ENCODE measurements at regions not wholly inside any gene's neighbourhood (a gene's known extent, or its start where the extent isn't known, plus 50 kb on each side); places are given as distances from the start of the nearest gene placed in this dataset.

DNA sequence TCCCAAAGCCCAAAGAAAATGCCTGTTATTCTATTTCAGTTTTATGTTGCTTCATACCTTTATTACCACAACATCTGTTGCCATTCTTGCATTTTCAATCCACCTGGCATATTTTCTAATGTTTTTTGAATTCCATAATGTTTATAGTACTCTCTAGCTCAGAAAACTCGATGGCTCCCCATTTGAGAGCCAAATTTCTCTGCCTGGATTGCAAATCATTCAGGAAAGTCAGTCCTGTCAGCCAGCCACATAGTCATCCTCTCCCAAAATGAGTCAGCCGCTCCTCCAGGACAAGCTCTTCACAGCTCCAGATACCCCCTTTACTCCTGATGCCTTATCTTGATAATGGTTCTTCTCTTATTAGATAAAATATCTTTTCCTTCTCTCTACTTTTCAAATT lies 78.2 kb upstream of the ADCY2 start:
- TF ChIP-seq CTCF (IDR thresholded peaks at IDR 0.05; ENCODE audit: borderline replicate concordance, insufficient read depth, low read depth, low read length) = no peak
- no peak overlapping the region for H3K4me3 ChIP-seq (ENCODE audit: low read depth, low read length)

- no peak overlapping the region for H3K4me3 ChIP-seq (ENCODE audit: low read depth, low read length)
- TF ChIP-seq CTCF (IDR thresholded peaks at IDR 0.05; ENCODE audit: borderline replicate concordance, insufficient read depth, low read depth, low read length) = no peak
These were observed 75.1 kb upstream of the ADCY2 start for GRCh38 chr5:7320701-7321301.

- no peak overlapping the region for H3K4me3 ChIP-seq (ENCODE audit: low read depth, low read length)
- TF ChIP-seq CTCF (IDR thresholded peaks at IDR 0.05; ENCODE audit: borderline replicate concordance, insufficient read depth, low read depth, low read length) = no peak
These were observed 74.2 kb upstream of the ADCY2 start for GRCh38 chr5:7321724-7322123.

GRCh38 chr5:7324919-7325318 lies 71.0 kb upstream of the ADCY2 start:
- no peak overlapping the region for H3K4me3 ChIP-seq (ENCODE audit: low read depth, low read length)
- no peak for TF ChIP-seq CTCF (IDR thresholded peaks at IDR 0.05; ENCODE audit: borderline replicate concordance, insufficient read depth, low read depth, low read length)

GRCh38 chr5:7325975-7326913 lies 69.7 kb upstream of the ADCY2 start:
- H3K4me3 ChIP-seq (ENCODE audit: low read depth, low read length) = no peak overlapping the region
- no peak for TF ChIP-seq CTCF (IDR thresholded peaks at IDR 0.05; ENCODE audit: borderline replicate concordance, insufficient read depth, low read depth, low read length)

DNA sequence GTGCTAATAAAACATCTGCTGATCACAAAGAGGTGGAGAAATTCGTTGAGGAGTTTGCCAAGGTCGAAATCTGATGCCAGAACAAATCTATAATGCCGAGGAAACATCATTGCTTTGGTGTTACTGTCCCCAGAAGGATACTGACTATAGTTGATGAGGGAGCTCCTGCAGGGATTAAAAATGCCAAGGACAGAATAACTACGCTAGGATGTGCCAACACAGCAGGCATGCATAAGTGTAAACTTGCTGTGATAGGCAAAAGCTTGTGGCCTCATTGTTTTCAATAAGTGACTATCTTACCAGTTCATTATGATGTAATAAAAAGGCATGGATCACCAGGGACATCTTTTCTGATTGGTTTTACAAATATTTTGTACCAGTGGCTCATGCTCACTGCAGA lies 66.8 kb upstream of the ADCY2 start:
- TF ChIP-seq CTCF (IDR thresholded peaks at IDR 0.05; ENCODE audit: borderline replicate concordance, insufficient read depth, low read depth, low read length) = no peak
- H3K4me3 ChIP-seq (ENCODE audit: low read depth, low read length) = no peak overlapping the region

DNA sequence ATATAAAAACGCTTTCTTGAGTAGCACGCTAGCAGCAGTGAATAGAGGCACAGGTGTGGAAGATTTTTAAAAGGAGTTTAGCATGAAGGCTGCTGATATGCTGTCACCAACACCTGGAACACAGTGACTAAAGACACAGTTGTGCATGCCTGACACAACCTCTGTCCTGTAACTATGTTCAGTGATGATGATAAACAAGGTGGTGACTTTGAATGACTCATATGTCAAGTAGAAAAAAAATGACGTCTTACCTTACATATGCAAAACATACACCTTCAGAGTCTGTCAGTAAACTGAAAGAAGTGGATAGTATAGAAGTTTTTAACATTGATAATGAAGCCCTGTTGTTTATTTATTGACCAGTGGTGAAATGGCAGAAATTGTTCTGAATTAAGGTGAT lies 66.2 kb upstream of the ADCY2 start:
- no peak overlapping the region for H3K4me3 ChIP-seq (ENCODE audit: low read depth, low read length)
- TF ChIP-seq CTCF (IDR thresholded peaks at IDR 0.05; ENCODE audit: borderline replicate concordance, insufficient read depth, low read depth, low read length) = no peak
